ENCODE measurements at regions not wholly inside any gene's neighbourhood (a gene's known extent, or its start where the extent isn't known, plus 50 kb on each side); places are given as distances from the start of the nearest gene placed in this dataset.

- no peaks in the 10 kb centered on the region for H3K27me3 ChIP-seq (ENCODE audit: control insufficient read depth, insufficient read depth, low read length, poor library complexity, severe bottlenecking)
- no peak overlapping the region for H3K27ac ChIP-seq (ENCODE audit: insufficient read depth, low read depth, low read length, poor library complexity, severe bottlenecking)
- no peaks in the 10 kb centered on the region for H3K4me1 ChIP-seq (ENCODE audit: control insufficient read depth, insufficient read depth, low read length)
- 94 to 95% methylated on average over 24 of the region's 24 CpGs for WGBS, 2 experiments
- H3K4me3 ChIP-seq (ENCODE audit: insufficient read depth, low read depth, low read length) = no peak overlapping the region
- H3K9me3 ChIP-seq (ENCODE audit: control insufficient read depth, low read length) = peaks cover 2% of the 10 kb centered on the region
- H3K36me3 ChIP-seq (ENCODE audit: control insufficient read depth, insufficient read depth, low read length) = no peaks in the 10 kb centered on the region
These were observed 116.0 kb downstream of the SOX1 start for GRCh38 chr13:112182846-112183531.

GRCh38 chr13:112183532-112184090 lies 116.7 kb downstream of the SOX1 start:
- Histone ChIP-seq H3K36me3 (ENCODE audit: control insufficient read depth, insufficient read depth, low read length) (no peaks in the 10 kb centered on the region), H3K9me3 (ENCODE audit: control insufficient read depth, low read length) (peaks cover 2% of the 10 kb centered on the region), H3K4me3 (ENCODE audit: insufficient read depth, low read depth, low read length) (no peak overlapping the region), H3K27ac (ENCODE audit: insufficient read depth, low read depth, low read length, poor library complexity, severe bottlenecking) (no peak overlapping the region), H3K4me1 (ENCODE audit: control insufficient read depth, insufficient read depth, low read length) (no peaks in the 10 kb centered on the region), H3K27me3 (ENCODE audit: control insufficient read depth, insufficient read depth, low read length, poor library complexity, severe bottlenecking) (no peaks in the 10 kb centered on the region)
- 92 to 94% methylated on average over 24 of the region's 24 CpGs for WGBS, 2 experiments

GRCh38 chr13:112184261-112184660 lies 117.3 kb downstream of the SOX1 start:
- H3K27me3 ChIP-seq (ENCODE audit: control insufficient read depth, insufficient read depth, low read length, poor library complexity, severe bottlenecking) = no peaks in the 10 kb centered on the region
- H3K9me3 ChIP-seq (ENCODE audit: control insufficient read depth, low read length) = peaks cover 2% of the 10 kb centered on the region
- WGBS, 2 experiments = 86 to 89% methylated on average over 14 of the region's 14 CpGs
- no peak overlapping the region for H3K27ac ChIP-seq (ENCODE audit: insufficient read depth, low read depth, low read length, poor library complexity, severe bottlenecking)
- no peaks in the 10 kb centered on the region for H3K4me1 ChIP-seq (ENCODE audit: control insufficient read depth, insufficient read depth, low read length)
- no peaks in the 10 kb centered on the region for H3K36me3 ChIP-seq (ENCODE audit: control insufficient read depth, insufficient read depth, low read length)
- H3K4me3 ChIP-seq (ENCODE audit: insufficient read depth, low read depth, low read length) = no peak overlapping the region

- Histone ChIP-seq H3K9me3 (ENCODE audit: control insufficient read depth, low read length) (peaks cover 2% of the 10 kb centered on the region), H3K36me3 (ENCODE audit: control insufficient read depth, insufficient read depth, low read length) (no peaks in the 10 kb centered on the region), H3K27ac (ENCODE audit: insufficient read depth, low read depth, low read length, poor library complexity, severe bottlenecking) (no peak overlapping the region), H3K4me1 (ENCODE audit: control insufficient read depth, insufficient read depth, low read length) (no peaks in the 10 kb centered on the region), H3K27me3 (ENCODE audit: control insufficient read depth, insufficient read depth, low read length, poor library complexity, severe bottlenecking) (no peaks in the 10 kb centered on the region), H3K4me3 (ENCODE audit: insufficient read depth, low read depth, low read length) (no peak overlapping the region)
- WGBS, 2 experiments = 87 to 90% methylated on average over 15 of the region's 15 CpGs
These were observed 118.0 kb downstream of the SOX1 start for GRCh38 chr13:112184851-112185371.

- Histone ChIP-seq H3K27me3 (ENCODE audit: control insufficient read depth, insufficient read depth, low read length, poor library complexity, severe bottlenecking) (no peaks in the 10 kb centered on the region), H3K36me3 (ENCODE audit: control insufficient read depth, insufficient read depth, low read length) (no peaks in the 10 kb centered on the region), H3K9me3 (ENCODE audit: control insufficient read depth, low read length) (peaks cover 2% of the 10 kb centered on the region), H3K4me1 (ENCODE audit: control insufficient read depth, insufficient read depth, low read length) (no peaks in the 10 kb centered on the region), H3K4me3 (ENCODE audit: insufficient read depth, low read depth, low read length) (no peak overlapping the region), H3K27ac (ENCODE audit: insufficient read depth, low read depth, low read length, poor library complexity, severe bottlenecking) (no peak overlapping the region)
- 92 to 95% methylated on average over 9 of the region's 9 CpGs for WGBS, 2 experiments
These were observed 118.5 kb downstream of the SOX1 start for GRCh38 chr13:112185466-112185865.

GRCh38 chr13:112186091-112186490 lies 119.1 kb downstream of the SOX1 start:
- no peak overlapping the region for H3K27ac ChIP-seq (ENCODE audit: insufficient read depth, low read depth, low read length, poor library complexity, severe bottlenecking)
- WGBS, 2 experiments = 95% methylated on average over 6 of the region's 6 CpGs
- no peak overlapping the region for H3K4me3 ChIP-seq (ENCODE audit: insufficient read depth, low read depth, low read length)
- no peaks in the 10 kb centered on the region for H3K36me3 ChIP-seq (ENCODE audit: control insufficient read depth, insufficient read depth, low read length)
- no peaks in the 10 kb centered on the region for H3K27me3 ChIP-seq (ENCODE audit: control insufficient read depth, insufficient read depth, low read length, poor library complexity, severe bottlenecking)
- peaks cover 2% of the 10 kb centered on the region for H3K9me3 ChIP-seq (ENCODE audit: control insufficient read depth, low read length)
- H3K4me1 ChIP-seq (ENCODE audit: control insufficient read depth, insufficient read depth, low read length) = no peaks in the 10 kb centered on the region

- 94 to 95% methylated on average over 18 of the region's 18 CpGs for WGBS, 2 experiments
- Histone ChIP-seq H3K4me1 (ENCODE audit: control insufficient read depth, insufficient read depth, low read length) (no peaks in the 10 kb centered on the region), H3K36me3 (ENCODE audit: control insufficient read depth, insufficient read depth, low read length) (no peaks in the 10 kb centered on the region), H3K27me3 (ENCODE audit: control insufficient read depth, insufficient read depth, low read length, poor library complexity, severe bottlenecking) (no peaks in the 10 kb centered on the region), H3K27ac (ENCODE audit: insufficient read depth, low read depth, low read length, poor library complexity, severe bottlenecking) (no peak overlapping the region), H3K4me3 (ENCODE audit: insufficient read depth, low read depth, low read length) (no peak overlapping the region), H3K9me3 (ENCODE audit: control insufficient read depth, low read length) (peaks cover 2% of the 10 kb centered on the region)
These were observed 120.8 kb downstream of the SOX1 start for GRCh38 chr13:112187527-112188297.

- 95 to 96% methylated on average over 6 of the region's 6 CpGs for WGBS, 2 experiments
- no peak overlapping the region for H3K27ac ChIP-seq (ENCODE audit: insufficient read depth, low read depth, low read length, poor library complexity, severe bottlenecking)
- no peaks in the 10 kb centered on the region for H3K4me1 ChIP-seq (ENCODE audit: control insufficient read depth, insufficient read depth, low read length)
- H3K4me3 ChIP-seq (ENCODE audit: insufficient read depth, low read depth, low read length) = no peak overlapping the region
- H3K36me3 ChIP-seq (ENCODE audit: control insufficient read depth, insufficient read depth, low read length) = no peaks in the 10 kb centered on the region
- H3K27me3 ChIP-seq (ENCODE audit: control insufficient read depth, insufficient read depth, low read length, poor library complexity, severe bottlenecking) = no peaks in the 10 kb centered on the region
- peaks cover 2% of the 10 kb centered on the region for H3K9me3 ChIP-seq (ENCODE audit: control insufficient read depth, low read length)
These were observed 121.3 kb downstream of the SOX1 start for GRCh38 chr13:112188298-112188610.

GRCh38 chr13:112193463-112194166 lies 126.7 kb downstream of the SOX1 start:
- Histone ChIP-seq H3K36me3 (ENCODE audit: control insufficient read depth, insufficient read depth, low read length) (no peaks in the 10 kb centered on the region), H3K4me3 (ENCODE audit: insufficient read depth, low read depth, low read length) (no peak overlapping the region), H3K27ac (ENCODE audit: insufficient read depth, low read depth, low read length, poor library complexity, severe bottlenecking) (no peak overlapping the region), H3K4me1 (ENCODE audit: control insufficient read depth, insufficient read depth, low read length) (no peaks in the 10 kb centered on the region), H3K9me3 (ENCODE audit: control insufficient read depth, low read length) (no peaks in the 10 kb centered on the region), H3K27me3 (ENCODE audit: control insufficient read depth, insufficient read depth, low read length, poor library complexity, severe bottlenecking) (peaks cover 4% of the 10 kb centered on the region)
- 94 to 96% methylated on average over 15 of the region's 15 CpGs for WGBS, 2 experiments

GRCh38 chr13:112194167-112194530 lies 127.2 kb downstream of the SOX1 start:
- 93% methylated on average over 22 of the region's 22 CpGs for WGBS, 2 experiments
- no peaks in the 10 kb centered on the region for H3K36me3 ChIP-seq (ENCODE audit: control insufficient read depth, insufficient read depth, low read length)
- H3K27me3 ChIP-seq (ENCODE audit: control insufficient read depth, insufficient read depth, low read length, poor library complexity, severe bottlenecking) = peaks cover 4% of the 10 kb centered on the region
- H3K4me1 ChIP-seq (ENCODE audit: control insufficient read depth, insufficient read depth, low read length) = no peaks in the 10 kb centered on the region
- no peaks in the 10 kb centered on the region for H3K9me3 ChIP-seq (ENCODE audit: control insufficient read depth, low read length)
- no peak overlapping the region for H3K4me3 ChIP-seq (ENCODE audit: insufficient read depth, low read depth, low read length)
- no peak overlapping the region for H3K27ac ChIP-seq (ENCODE audit: insufficient read depth, low read depth, low read length, poor library complexity, severe bottlenecking)

Measured in ectodermal cell (in vitro differentiated cells).